Prostate gland (tissue), 2 donors: ENCODE measurements at regions not wholly inside any gene's neighbourhood (a gene's known extent, or its start where the extent isn't known, plus 50 kb on each side); places are given as distances from the start of the nearest gene placed in this dataset.

ENCODE experiments used
- POLR2AphosphoS5 ChIP-seq: sonication (generic); formaldehyde crosslinking; IDR thresholded peaks from one replicate; pipeline ENCODE4 v1.6.1; 2017; ENCODE audit warnings: antibody characterized with exemption
- TF ChIP-seq, protein P1 (sequence below), 4 experiments: fragments of 200-600 bp in 2 of 4; fragments of 450-650 bp in 2 of 4; sonication (generic) in 2 of 4; IDR thresholded peaks; 1 replicate in 3 of 4; 2 replicates in 1 of 4; pipeline ENCODE4 v1.5.1; 2016 to 2019; ENCODE audit warnings: antibody characterized with exemption in 4 of 4, mild to moderate bottlenecking in 2 of 4, moderate library complexity in 2 of 4

DNA sequence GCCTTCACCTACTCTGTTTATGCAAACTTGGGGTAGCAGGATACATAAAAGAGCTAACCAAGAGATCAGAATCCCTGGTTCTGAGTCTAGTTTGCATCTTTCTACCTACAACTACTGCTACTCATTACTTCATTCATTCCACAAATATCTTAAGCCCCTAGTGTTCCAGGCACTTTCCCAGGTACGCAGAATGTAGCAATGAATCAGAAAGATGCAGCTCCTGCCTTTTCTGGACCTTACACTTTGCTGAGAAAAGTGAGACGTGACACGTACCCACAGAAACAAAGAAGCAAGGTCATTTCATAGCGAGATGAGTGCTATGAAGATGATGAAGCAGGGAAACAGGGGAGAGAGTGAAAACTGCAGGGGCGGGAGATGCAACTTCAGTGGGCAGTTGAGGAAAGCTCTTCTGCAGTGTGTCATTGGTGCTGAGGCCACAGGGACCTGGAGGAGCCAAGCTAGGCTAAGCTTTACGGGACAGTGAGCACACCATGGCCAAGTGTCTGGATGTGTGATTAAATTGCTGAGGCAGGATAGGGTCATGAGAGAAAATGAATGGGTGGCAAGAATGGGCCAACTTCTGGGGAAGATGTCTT lies 167.9 kb downstream of the TNFSF18 start:
- TF ChIP-seq, protein P1, sequence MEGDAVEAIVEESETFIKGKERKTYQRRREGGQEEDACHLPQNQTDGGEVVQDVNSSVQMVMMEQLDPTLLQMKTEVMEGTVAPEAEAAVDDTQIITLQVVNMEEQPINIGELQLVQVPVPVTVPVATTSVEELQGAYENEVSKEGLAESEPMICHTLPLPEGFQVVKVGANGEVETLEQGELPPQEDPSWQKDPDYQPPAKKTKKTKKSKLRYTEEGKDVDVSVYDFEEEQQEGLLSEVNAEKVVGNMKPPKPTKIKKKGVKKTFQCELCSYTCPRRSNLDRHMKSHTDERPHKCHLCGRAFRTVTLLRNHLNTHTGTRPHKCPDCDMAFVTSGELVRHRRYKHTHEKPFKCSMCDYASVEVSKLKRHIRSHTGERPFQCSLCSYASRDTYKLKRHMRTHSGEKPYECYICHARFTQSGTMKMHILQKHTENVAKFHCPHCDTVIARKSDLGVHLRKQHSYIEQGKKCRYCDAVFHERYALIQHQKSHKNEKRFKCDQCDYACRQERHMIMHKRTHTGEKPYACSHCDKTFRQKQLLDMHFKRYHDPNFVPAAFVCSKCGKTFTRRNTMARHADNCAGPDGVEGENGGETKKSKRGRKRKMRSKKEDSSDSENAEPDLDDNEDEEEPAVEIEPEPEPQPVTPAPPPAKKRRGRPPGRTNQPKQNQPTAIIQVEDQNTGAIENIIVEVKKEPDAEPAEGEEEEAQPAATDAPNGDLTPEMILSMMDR (IDR thresholded peaks at IDR 0.05) = no peak
- no peak for TF ChIP-seq POLR2AphosphoS5
